Fibroblast of skin of back (primary cell): ENCODE measurements at regions not wholly inside any gene's neighbourhood (a gene's known extent, or its start where the extent isn't known, plus 50 kb on each side); places are given as distances from the start of the nearest gene placed in this dataset.

Source experiments
- DNase-seq: peaks from one replicate; pipeline ENCODE4 v3.0.0-alpha.2; 2013

GRCh38 chr2:128783193-128783671 lies 464.6 kb upstream of the HS6ST1 start:
- no peak for DNase-seq

- no peak for DNase-seq
These were observed 465.2 kb upstream of the HS6ST1 start for GRCh38 chr2:128783896-128784295.

DNA sequence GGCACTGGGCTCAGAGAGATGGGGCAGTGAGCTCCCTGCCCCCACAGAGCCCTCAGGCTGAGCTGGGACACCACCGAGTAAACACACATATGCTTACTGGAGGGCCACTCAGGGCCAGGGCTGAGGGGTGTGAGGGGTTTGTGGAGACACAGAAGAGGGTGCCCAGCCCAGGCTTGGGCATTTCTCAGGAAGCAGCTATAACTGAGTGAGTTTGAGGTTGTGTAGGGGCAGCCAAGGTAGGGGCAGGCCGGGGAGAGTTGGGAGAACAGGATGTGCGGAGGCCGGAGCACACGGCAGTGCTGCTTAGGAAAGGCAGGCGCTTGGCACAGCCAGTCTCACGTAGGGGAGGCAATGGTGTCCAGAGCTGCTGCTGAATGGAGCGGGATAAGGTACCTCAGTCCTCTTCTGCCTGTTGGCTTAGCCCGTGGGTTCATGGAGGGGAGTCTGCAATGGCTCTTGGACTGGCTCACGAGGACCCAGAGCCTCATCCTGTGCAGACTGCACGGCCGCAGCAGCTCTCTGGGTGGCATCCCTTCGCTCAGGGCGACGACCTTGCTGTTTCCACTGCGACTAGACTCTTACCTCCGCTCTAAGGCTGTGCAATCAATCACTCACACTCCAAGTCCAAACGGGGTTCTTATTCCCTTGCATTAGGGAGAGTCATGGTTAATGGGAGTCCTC lies 466.1 kb upstream of the HS6ST1 start:
- DNase-seq: no peak

DNA sequence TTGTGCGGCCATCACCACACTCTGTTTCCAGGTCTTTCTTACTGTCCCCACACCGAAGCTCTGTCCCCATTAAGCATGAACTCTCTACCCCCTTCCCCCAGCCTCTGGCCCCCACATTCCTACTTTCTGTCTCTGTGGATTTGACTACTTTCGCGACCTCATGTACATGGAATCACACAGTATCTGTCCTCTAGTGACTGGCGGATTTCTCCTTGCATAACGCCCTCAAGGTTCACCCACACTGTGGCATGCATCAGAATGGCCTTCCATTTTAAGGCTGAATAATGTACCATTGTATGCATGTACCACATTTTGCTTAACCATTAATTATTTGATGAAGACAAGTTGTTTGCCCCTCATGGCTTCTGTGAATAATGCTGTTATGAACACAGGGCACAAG lies 467.6 kb upstream of the HS6ST1 start:
- DNase-seq: no peak

DNA sequence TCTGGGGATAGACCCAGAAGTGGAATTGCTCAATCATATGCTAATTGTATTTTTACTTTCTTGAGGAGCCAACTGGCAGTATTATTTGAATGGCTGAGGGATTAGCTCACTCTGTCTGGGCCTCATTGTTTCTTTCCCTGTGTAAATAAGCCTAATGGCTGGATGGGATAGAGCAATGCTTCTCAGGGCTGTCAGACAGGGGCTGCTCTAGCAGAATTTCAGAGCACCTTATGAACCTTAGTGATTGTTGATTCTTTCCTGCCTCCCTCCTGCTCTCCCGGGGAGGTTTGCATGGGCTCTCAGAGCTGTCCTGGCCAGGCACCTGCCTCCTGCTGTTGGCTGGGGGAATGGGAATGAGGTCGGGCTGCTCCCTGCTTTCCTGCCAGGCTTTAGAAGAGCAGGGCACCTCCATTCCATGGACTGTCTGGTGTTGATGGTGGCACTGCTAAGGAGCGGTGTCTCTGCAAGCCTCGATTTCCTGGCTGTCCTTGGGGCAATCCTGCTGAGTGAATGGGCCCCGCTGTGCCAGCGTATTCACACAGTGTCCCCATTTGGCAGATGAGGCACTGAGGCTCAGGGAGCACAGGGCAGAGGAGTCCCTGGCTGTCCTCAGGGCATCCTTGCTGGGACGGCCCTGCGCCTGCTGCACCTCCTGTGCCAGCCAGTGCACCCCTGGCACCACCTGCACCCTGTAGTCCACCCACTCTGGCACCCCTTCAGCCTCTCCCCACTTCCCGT lies 468.2 kb upstream of the HS6ST1 start:
- no peak for DNase-seq

DNA sequence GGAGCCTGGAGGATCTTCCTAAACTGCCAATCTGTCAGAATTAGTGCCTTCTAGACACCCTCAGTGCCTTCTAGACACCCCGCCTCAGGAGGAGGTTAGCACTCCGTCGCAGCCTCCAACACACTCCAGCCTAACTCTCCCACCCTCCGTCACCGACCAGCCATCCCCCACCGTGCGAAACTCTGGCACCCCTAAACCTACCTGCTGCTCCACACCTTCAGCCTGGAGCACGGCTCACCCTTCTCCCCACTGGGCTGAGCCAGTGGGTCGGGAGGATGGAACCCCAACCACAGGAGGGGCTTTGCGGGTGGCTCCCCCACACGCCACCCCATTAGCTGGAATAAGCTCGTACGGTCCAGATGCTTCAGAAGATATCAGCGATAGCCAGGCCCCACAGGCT lies 468.9 kb upstream of the HS6ST1 start:
- DNase-seq: no peak

DNA sequence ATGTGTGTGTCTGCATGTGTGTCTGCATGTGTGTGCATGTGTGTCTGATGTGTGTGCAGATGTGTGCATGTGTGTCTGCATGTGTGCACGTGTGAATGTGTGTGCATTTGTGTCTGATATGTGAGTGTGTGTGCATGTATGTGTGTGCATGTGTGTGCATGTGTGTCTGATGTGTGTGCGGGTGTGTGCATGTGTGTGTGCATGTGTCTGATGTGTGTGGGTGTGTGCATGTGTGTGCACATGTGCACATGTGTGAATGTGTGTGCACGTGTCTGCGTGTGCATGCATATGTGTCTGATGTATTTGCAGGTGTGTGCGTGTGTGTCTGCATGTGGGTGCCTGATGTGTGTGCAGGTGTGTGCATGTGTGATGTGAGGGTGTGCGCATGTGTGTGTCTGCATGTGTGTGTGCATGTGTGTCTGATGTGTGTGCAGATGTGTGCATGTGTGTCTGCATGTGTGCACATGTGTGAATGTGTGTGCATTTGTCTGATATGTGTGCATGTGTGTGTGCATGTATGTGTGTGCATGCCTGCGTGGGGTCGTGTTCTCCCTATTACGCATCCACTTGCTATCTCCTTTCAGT lies 470.1 kb upstream of the HS6ST1 start:
- no peak for DNase-seq

- no peak for DNase-seq
These were observed 470.6 kb upstream of the HS6ST1 start for GRCh38 chr2:128789221-128789620.

GRCh38 chr2:128789776-128790455 lies 471.2 kb upstream of the HS6ST1 start:
- DNase-seq: no peak

GRCh38 chr2:128790541-128791001 lies 471.9 kb upstream of the HS6ST1 start:
- no peak for DNase-seq

DNA sequence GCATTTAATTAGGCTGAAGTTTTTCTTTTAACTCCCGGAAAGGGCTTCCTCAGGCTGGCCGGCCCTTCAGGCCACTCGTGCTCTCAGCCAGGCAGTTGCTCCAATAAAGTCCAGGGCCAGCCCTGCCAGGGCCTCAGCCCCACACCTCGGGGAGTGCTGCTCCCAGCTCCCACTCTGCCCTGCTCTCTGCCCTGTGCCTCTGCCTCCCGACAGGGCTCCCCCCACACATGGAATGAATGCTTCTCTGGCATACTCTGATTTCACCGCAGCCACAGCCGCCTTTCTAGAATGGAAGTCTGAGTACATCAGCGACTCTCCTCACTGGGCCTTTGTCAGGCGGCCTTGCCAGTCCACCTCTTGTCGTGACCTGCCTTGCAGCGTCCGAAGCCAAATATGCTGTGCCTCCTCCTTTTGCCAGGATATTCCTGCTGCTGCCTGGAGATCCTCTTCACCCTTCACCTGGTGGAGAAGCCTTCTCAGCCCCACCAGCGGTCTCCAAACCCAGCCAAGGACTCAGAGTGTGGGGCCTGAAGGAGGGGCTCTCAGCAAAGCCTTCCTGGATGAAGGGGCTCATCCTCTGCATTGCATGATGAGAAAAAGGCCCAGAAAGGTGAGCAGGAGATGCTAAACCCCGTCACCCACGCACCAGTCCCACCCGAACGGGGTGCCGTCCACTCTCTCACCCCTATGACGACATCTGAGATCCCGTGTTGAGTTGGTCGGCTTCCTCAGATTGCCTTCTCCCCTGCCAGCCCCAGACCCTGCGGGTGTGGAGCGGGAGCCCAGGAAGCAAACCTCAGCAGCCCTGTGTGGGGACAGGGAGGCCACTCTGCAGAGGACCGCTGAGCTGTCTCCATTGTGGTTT lies 472.7 kb upstream of the HS6ST1 start:
- no peak for DNase-seq

DNA sequence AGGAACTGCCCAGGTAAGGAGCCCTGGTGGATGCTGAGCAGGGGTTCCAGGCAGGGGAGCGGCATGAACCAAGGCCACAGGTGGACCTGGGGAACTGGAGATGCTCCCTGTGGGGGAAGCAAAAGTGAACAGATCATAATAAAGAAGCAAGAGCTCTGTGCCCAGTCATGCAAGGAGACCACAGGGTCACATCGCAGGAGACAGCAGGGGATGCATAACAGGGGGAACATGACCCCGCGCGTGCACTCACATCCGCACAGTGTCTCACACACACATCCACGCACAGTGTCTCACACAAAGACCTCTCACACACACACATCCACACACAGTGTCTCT lies 473.3 kb upstream of the HS6ST1 start:
- DNase-seq: no peak

DNA sequence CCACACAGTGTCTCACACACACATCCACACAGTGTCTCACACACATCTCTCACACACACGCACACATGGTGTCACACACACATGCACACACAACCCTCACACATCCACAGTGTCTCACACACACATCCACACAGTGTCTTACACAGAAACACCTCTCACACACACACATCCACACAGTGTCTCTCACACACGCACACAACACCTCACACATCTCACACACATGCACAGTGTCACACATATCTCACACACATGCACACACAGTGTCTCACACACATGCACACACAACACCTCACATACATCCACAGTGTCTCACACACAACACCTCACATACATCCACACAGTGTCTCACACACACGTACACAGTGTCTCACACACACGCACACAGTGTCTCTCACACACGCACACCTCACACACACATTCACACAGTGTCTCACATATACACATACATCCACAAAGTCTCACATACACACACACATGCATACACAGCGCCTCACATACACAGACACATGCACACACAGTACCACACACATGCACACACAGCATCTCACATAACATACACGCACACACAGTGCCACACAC lies 473.9 kb upstream of the HS6ST1 start:
- no peak for DNase-seq

DNA sequence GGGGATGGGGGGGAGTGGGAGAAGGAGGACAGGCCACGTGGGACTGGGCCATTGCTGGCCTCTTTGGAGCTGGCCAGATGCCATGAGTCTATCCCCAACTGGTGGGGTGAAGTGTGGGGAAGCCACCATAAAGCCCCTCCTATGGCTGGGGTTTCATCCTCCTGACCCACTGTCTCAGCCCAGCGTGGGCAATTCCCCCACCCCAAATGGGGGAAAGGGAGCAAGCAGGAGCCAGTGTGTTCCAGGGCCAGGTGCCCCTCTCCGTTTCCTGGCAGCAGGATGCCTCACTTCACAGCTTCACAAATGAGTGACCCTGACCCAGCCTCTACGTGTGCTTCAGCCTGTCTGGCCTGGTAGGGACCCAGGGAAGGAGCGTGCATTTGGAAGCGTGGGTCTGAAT lies 474.7 kb upstream of the HS6ST1 start:
- DNase-seq: no peak

- no peak for DNase-seq
These were observed 475.6 kb upstream of the HS6ST1 start for GRCh38 chr2:128794285-128794684.

DNA sequence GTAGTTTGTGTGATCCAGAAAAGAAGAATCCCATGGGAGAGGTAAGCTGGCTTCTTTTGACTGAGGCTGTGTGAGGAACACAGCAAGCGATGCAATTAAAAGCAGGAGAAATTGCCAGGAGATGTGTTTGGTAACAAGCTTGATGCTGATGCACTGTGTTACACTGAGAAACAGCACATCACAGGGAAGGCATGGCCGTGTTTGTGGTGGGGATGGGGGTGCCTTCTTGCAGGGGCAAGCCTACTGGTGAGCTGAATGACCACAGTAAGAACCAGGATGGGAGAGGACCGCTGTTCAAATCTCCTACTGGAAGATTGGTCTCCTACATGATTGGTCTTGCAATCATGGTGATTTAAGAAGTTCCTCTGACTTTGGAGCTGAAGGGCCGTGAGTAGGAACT lies 477.7 kb upstream of the HS6ST1 start:
- no peak for DNase-seq

GRCh38 chr2:128797092-128797491 lies 478.4 kb upstream of the HS6ST1 start:
- DNase-seq: no peak

DNA sequence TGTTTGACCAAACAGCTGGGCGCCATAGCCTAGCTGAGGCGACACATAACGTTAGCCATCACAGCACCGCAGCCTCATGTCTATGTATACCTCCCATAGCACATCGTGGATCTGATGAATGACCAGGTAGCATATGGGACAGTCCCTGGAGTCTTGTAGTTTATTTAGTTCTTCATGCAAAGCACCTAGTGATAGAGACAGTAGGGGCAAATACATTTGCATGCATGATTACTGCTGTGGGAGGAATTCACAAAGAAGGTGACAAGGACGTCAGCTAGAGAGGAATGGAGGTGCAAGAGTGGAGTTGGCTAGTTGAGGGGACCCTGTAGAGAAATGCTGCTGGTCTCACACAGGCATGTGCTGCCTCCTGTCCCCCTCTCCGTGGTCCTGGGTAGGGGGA lies 478.9 kb upstream of the HS6ST1 start:
- DNase-seq: no peak

- DNase-seq: no peak
These were observed 479.3 kb upstream of the HS6ST1 start for GRCh38 chr2:128797937-128798336.

DNA sequence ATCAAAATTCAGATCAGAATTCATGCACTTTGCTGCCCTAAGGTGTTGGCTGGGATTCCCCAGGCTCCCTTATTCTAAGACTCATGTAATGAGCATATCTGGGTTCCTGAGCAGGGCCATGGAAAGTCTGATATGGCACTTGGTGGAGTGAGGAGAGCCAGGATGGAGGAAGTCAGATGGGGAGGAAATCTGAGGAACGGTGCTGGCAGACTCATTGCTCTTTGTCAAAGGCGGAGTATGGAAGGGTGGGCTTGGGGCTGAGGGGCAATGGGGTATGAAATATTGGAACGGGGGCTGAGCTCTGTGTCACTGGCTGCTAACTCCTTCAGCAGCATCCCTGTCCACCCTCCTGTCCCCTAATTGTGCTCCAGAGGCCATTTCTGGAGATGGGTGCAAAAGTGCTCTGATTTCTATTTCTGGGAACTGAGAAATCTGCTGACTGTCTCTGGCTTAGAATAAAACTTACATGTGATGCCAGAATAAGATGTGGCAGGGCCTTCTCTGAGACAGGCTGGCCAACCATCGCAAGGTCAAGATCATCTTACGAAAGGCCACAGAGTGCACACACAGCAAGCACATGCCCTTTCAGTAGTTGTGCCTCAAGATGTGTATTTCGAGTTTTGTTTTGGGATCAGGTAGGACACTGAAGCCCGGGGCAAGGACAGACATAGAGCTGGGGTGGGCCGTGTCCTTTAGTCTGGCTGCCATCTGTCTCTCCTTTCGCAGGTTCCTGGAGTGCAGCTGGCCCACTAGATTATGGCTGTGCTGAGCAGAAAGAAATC lies 480.0 kb upstream of the HS6ST1 start:
- DNase-seq: no peak

GRCh38 chr2:128799284-128799552 lies 480.6 kb upstream of the HS6ST1 start:
- no peak for DNase-seq
